ENCODE measurements at regions not wholly inside any gene's neighbourhood (a gene's known extent, or its start where the extent isn't known, plus 50 kb on each side); places are given as distances from the start of the nearest gene placed in this dataset.

DNA sequence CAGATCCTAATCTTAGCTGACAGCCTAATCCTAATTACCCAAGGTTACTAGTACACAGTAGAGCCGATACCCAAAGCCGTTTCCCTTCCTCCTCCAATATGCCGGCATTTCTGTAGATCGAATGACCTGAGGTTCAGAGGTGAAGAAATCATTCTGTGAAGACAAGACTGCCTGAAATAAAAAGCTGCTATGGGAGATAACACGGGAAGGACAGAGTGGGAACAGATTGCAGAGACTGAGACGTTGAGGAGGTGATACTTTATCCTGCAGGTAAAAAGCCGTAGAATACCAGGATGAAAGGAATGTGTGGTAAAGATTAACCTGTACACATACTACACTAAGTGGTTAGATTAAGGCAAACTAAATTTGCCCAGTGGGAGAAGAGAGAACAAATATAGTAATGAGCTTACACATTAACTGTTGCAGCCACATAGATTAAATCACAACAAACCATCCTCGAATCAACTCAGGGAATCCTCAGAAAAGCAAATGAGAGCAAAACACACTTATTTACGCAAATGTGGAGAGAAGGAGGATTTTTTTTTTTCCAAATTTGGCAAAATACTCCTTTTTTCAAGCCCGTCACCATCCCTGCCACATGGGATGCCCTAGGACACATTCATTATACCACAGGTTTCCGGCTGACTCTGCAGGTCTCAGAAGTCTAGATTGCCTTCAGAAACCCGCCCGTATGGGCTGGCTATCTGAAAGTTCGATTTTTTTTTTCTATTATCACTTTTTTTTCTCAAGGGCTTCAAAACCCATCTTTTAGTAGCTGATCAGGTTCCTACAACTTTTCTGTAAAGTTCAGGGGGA lies 188.0 kb downstream of the TTC8 start:
- FAIRE-seq (no peak), DNase-seq (ENCODE audit: extremely low spot score, insufficient read length, low read depth) (no peak)

DNA sequence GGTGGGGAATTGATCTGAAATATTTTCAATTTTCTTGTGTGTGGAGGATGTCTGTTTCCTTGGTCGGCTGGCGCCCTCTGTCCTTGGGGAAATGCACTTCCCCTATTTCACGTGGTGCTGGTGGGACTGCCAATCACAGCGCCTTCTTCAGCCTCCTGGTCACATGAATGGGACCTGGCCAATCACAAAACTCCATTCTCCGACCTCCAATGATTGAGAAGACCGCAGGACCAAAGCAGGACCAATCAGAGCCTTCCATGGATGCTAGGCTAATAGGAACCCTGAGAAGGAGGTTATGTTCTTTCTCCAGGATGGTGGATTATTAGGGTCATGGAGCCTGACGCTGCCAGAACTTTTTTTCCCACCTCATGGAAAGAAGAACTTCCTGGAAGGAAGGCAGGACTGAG lies 188.7 kb downstream of the TTC8 start:
- DNase-seq (ENCODE audit: extremely low spot score, insufficient read length, low read depth) (no peak), FAIRE-seq (no peak)

DNA sequence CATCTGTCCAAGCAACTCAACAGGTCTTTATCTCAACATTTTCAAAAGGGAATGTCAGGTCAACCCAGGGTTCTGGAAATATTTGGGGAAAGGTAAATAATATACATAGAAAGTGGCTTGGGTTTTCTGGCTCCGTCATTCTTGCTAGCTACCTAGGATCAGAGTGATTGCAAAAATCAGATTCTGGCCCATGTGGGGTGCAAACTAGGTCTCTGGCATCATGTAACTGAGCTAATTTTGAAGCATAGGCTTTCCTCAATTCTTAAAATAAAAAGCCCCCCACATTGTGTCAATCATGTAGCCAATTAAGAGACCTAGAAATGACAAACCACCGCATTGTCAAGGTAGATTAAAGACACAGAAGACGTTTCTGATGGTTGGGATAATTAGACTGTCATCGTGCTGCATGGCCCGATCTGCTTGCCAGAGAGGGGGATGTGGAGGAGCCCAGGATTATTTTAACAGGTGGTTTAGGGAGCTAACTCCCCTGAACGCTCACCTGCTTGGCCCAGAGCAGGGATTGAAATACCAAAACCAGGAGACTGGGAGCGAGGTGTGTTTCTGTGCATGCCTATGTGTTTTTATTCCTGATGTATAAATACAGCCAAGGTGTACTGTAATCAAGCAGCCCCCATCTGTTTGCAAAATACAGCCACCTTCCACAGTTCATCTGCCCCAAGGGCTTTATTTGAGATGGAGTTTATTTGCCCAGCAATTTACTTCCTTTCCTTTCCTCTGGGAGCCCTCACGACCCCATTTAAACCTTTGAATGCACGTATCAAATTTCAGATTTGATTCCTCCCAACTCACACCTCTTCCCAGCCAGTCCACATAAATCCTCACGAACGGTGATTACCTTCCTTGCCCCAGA lies 189.5 kb downstream of the TTC8 start:
- DNase-seq (ENCODE audit: extremely low spot score, insufficient read length, low read depth), result no peak
- no peak for FAIRE-seq

DNA sequence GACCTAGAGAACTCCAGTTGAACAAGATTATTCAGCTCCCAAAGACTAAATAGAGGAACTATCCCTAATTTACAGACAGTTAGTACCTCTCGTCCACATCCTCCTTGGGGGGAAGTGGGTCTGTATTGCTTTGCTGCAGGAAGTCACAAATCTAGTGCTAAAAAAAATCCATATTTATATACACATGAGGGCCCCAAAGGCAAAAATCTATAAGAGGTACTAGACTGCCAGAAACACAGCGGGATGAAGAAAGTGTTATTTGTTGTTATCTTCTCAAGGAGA lies 190.1 kb downstream of the TTC8 start:
- FAIRE-seq (no peak), DNase-seq (ENCODE audit: extremely low spot score, insufficient read length, low read depth) (no peak)

DNA sequence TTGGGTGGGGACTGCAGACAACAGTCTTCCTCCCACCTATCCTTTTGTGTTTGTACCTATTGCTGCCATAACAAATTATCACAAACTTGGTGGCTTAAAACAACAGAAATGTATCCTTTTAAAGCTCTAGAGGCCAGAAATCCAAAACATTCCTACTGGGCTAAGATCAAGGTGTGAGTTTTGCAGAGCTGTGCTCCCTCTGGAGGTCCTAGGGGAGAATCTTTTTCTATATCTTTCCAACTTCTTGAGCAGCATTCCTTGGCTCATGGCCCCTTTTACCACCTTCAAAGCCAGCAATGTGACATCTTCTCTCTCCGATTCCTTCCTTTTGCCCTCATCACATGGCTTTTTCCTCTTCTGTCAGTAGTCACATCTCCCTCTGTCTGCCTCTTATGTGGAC lies 190.6 kb downstream of the TTC8 start:
- no peak for FAIRE-seq
- no peak for DNase-seq (ENCODE audit: extremely low spot score, insufficient read length, low read depth)

DNA sequence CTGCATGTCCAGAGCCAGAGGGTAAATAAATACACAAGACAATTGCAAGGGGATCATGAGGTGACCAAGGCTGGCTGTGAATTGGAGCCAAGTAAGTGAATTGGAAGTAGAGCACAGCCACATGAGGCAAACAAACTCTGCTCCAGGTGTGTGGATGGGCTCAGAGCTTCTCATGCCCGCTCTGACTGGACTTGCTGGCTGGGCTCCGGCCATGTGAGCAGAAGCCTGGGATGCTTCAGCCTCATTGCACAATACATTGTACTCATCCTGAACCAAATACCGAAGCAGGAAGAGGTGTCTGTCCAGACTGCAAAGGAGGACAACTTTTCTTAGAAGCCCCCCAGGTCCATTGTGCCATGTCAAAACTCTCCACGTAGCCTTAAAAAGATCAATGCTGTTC lies 193.0 kb downstream of the TTC8 start:
- FAIRE-seq, result no peak
- no peak for DNase-seq (ENCODE audit: extremely low spot score, insufficient read length, low read depth)

DNA sequence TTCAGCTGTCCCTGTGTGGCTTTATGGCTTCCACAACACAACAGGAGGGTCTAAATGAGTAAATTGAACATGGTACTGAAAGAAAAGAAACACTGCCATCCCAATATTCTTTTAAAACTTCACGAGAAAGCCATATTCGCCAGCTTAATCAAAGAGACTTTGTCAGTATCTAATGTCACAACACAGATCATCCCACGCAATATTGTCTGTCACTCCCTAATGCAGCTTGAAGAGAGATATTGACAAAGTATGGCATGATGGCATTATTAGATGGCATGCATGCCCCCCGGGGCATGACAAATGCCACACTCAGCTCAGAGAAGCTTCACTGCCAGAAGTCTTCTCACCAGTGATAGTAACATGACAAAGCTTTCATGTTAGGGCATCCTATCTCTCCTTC lies 197.8 kb downstream of the TTC8 start:
- no peak for FAIRE-seq

DNA sequence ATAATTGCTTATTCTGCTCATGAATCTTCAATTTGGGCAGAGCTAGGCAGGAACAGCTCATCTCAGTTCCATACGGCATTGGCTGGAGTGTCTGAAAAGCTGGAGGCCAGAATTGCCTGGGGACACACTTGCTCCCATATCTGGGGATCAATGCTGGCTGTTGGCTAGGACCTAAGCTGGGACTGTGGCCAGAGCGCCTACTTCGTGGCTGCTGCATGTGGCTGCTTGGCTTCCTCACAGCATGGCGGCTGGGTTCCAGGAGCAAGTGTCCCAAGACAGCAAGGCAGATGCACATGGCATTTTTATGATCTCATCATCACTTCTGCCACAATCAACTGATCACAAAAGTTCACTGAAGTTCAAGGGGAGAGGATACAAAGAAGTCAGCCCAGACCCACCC lies 200.2 kb downstream of the TTC8 start:
- FAIRE-seq (no peak), DNase-seq (ENCODE audit: extremely low spot score, insufficient read length, low read depth) (no peak)

More for the DNA sequence above, 197.8 kb downstream of the TTC8 start:
- DNase-seq (ENCODE audit: extremely low spot score, insufficient read length, low read depth), result no peak

DNA sequence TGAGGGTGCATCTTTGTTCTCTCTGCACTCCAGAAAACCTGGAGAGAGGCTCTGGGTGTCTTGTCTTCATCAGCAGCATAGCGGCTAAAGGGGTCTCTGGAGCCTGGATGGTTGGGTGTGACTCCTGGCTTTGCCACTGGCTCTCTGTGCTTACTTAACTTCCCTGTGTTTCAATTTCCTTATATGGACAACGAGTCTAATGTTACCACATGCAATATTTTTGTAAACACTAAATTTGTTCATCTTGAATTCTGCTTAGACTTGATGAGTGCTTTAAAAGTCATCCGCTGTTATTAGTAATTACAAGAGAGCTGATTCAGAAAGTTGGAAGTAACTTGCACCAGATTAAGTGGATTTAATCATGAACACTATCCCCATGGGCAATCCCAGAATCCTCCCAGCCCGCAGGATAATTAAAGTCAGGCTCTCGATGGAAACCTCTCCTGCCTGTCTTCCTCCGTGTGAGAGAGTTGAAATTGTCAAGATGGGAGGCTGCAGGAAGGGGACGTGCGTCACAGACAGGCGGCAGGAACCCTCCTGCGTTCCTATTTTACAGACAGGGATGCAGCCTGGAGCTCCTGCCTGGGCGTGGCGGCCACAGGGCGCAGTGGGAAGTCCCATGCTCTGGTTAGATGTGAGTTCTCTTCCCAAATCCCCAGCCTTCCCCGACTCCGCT lies 201.2 kb downstream of the TTC8 start:
- FAIRE-seq (no peak), DNase-seq (ENCODE audit: extremely low spot score, insufficient read length, low read depth) (no peak)

DNA sequence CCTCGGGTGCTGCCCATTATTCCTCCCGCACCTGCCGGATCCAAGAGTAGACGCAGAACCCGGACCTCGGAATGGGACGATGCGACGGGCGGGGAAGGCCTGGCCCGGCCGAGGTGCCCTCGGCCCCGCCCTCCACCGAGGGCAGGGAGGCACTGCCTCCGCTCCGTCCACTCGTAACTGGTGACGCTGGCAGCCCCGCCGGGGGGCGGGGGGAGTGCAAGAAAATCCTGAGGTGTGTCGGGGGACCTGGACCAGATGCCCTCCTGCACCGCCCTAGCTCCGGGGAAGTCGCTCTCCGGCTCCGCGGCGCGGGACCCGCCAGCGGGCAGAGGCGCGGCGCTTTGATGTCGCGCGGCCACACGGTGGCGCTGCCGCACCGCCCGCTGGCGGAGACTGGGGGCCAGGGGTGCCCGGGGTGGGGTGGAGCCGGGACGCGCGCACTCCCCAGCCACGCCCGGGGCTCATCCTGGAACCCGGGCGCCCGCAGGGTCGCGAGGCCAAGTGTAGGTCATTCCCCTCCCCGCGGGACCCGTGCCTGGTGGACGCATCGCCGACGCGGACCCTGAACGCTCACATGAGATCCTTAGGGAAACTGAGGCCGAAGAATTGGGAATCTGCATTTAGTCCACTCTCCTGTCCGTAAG lies 202.8 kb downstream of the TTC8 start:
- FAIRE-seq (peak; percentile 26), DNase-seq (ENCODE audit: extremely low spot score, insufficient read length, low read depth) (peak; percentile 76)

DNA sequence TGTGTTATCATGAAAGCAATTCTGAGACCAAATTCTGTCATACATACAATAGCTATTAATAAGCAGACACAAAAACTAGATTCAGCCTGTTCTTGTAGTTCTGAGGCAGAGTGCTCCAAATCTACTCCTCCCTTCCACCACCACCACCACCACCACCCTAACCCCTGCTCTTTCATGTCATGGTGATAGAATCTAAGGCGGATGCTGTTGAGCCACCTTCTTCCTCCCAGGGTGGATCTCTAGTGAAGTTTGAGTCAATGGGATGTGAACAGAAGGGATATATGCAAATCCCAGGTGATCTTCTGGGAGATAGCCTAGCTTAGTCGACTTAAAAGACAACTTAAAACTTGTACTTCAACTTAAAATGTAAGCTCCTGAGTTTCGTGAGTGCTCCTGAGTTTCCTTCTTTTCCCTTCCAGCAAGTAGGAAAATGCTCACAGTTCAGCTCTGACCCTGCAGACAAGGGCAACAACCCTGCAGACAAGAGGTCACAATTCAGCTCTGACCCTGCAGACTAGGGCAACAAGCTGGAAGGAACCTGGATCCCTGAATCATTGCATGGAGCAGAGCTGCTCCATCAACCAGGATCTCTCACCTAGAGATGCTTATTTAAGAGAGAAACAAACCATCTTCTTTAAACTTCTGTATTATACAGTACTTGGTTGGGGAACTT lies 204.1 kb downstream of the TTC8 start:
- no peak for DNase-seq (ENCODE audit: extremely low spot score, insufficient read length, low read depth)
- FAIRE-seq, result no peak

DNA sequence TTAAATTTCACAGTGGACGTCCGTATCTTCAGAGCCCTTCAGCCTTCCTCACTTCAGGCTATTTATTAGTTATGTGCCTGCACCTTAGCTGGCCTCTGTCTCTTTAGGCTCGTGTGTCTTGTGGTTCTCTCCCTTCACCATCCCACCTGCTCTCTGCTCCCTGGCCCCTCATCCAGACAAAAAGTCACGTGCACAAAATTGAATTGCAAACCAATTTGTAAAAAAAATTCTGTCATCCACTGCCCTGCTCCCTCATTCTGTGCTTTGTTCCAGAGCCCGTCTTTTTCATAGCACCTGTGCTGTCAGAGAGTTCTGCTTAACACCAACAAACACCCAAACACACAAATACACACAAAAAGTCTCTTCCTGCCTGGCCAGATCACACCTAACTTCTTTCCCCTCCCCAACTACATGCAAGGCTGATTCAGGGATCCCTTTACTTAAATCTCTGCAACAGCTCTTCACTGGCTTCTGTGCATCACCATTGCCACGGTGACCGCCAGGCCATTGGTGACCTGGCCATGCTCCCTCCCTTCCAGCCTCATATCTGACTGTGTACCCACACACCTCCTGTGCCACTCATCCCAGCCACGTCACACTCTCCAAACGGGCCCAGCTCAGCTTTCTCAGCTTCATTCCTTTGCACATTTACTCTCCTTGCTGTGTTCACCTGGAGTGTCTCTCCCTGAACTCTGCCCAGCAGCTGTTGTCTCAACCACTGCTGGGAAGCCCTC lies 205.7 kb downstream of the TTC8 start:
- DNase-seq (ENCODE audit: extremely low spot score, insufficient read length, low read depth) (no peak), FAIRE-seq (no peak)

DNA sequence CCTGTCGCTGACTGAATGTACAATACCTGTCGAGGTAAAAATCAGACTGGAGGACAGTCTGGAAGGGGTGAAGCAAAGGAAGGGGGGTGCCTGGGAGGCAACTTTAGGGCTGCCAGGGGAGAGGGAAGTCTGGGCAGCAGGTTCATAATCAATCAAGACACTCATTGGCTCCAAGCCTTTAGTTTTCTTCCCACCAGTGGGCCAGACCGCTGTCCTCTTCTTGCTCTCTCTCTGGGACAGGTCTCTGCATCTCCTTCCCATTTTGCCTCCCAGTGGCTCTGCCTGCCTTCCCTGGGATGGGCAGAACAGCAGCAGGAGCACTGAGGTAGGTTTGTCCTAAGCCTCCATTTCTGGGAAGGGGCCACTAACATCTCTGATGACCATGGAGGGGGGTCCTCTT lies 206.5 kb downstream of the TTC8 start:
- DNase-seq (ENCODE audit: extremely low spot score, insufficient read length, low read depth), result no peak
- FAIRE-seq, result no peak

DNA sequence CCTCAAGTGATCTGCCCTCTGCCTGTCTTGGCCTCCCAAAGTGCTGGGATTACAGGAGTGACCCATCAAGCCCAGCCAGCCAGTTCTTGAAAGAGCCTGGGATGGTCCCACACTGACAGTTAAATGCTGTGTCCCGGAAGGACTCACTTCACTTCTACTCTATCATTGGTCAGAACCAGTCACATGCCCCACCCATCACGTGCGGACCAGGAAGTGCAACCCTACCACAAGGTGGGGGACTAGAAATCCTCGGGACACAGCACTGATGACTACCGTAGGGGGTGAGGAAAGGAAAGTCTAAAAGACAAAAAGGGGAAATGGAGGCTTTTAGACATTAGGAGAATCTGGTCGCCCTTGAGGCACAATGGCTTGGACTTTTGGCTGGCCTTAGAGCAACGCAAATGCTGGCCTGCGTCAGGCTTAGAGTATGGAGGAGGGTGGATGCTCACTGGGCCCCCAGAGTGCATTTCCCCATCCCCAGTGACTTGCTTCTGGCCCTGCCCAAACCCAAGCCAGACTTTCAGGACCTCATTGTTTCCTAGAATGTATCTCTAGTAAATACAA lies 207.7 kb downstream of the TTC8 start:
- FAIRE-seq, result no peak
- DNase-seq (ENCODE audit: extremely low spot score, insufficient read length, low read depth), result no peak

DNA sequence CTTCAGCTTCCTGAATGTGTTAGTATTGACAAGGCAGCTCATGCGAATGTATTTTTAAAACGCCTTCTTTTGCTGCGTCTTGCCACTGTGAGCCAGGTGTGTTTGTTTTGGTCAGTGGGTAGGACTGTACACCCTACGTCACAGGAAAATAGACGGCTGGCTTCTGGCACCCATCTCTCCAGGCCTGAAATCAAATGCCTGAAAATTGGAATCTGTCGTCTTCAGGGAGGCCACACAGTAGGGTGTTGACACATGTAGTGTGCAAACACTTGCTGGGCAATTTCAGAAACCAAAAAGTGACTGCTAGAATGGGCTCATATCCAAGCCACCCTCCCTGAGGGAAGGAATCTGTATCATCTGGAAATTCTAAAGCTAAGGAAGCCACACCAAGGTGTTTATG lies 209.3 kb downstream of the TTC8 start:
- FAIRE-seq (no peak), DNase-seq (ENCODE audit: extremely low spot score, insufficient read length, low read depth) (no peak)

DNA sequence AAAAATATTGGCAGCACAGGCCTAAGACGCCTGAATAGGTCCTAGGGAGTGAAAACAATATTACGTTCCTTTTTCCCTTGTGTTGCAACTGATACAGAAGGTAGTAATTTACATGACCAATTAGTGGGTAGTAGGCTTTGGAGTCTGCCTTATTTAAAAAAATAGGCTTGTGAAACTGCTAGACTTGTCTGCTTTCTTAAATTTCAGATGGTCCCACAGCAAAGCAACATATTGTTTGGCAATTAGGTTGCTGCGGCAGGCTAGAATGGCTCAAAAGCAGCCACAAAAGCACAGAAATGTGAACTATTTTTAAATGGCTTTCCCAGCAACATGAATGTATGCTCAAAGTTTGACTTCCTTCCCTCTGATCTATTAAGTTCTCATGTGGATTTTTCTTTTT lies 211.9 kb downstream of the TTC8 start:
- DNase-seq (ENCODE audit: extremely low spot score, insufficient read length, low read depth), result no peak
- no peak for FAIRE-seq

DNA sequence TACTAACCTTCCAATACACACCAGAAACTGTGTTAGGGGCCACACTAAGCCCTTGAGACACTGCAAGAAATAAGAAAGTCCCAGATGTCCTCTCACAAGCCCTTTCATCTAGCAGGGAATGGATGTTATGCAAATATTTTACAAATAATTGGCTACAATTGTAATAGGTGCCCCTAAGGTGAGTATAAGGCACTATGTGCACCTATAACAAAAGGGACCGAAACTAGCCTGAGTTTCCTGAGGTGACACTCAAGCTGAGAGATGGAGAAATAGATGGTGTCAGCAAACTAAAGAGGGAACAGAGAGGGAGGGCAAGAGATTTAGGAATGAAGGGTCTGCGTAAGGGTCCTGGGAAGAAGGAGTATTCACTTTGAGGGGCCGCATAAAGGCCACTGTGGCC lies 212.6 kb downstream of the TTC8 start:
- DNase-seq (ENCODE audit: extremely low spot score, insufficient read length, low read depth) (no peak), FAIRE-seq (no peak)

DNA sequence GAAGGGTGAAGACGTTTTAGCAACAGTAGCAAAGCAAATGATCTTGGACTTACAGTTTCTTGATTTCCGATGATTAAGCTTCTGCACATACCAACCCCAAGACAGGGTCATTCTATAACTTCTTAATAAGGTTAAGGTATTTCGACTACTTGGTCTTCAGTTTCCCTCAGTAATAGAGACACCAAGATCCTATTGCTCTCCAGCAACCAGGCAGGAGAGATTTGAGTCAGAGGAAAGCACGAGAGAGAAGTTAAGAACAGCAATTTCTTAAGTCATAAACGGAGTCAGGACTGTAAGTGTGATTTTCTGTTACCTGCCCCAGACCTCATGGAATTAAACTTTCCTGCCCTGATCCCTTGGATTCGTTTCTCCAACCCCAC lies 215.6 kb downstream of the TTC8 start:
- FAIRE-seq (no peak), DNase-seq (ENCODE audit: extremely low spot score, insufficient read length, low read depth) (no peak)

Measured in GM18507 (cell line).